ENCODE measurements at regions not wholly inside any gene's neighbourhood (a gene's known extent, or its start where the extent isn't known, plus 50 kb on each side); places are given as distances from the start of the nearest gene placed in this dataset. TPM values are rescaled to one million over a fixed set of nuclear protein-coding genes. Genes with fewer than 3 reads are reported as not detected.

Small RNA genes in the stretch of these regions (small RNA-seq; reads per million reads assigned to genes)
- not detected for gene RNU6-403P (ENCODE audit: low read depth)

Data from mesenchymal stem cell (in vitro differentiated cells and primary cell).